Kidney epithelial cell (primary cell): ENCODE measurements at regions not wholly inside any gene's neighbourhood (a gene's known extent, or its start where the extent isn't known, plus 50 kb on each side); places are given as distances from the start of the nearest gene placed in this dataset.

ENCODE experiments used
- DNase-seq: peaks from one replicate; pipeline ENCODE4 v3.0.0-alpha.2; 2010; ENCODE audit warnings: low read depth
- H3K27me3 ChIP-seq: 2 replicates; pipeline ENCODE4 v1.6.0; 2011; ENCODE audit warnings: low read length; ENCODE audit not compliant: control insufficient read depth, insufficient read depth
- H3K36me3 ChIP-seq: 2 replicates; pipeline ENCODE4 v1.5.1; 2011; ENCODE audit warnings: low read length; ENCODE audit not compliant: control insufficient read depth, insufficient read depth
- H3K4me3 ChIP-seq: 2 replicates; pipeline ENCODE4 v1.5.1; 2011; ENCODE audit warnings: low read depth, mild to moderate bottlenecking, control low read depth, low read length
- TF ChIP-seq, protein P1 (sequence below): IDR thresholded peaks from 2 replicates; pipeline ENCODE4 v1.5.1; 2011; ENCODE audit warnings: mild to moderate bottlenecking, moderate library complexity, low read length, control low read depth, inconsistent platforms; ENCODE audit not compliant: insufficient read depth, poor library complexity, severe bottlenecking

DNA sequence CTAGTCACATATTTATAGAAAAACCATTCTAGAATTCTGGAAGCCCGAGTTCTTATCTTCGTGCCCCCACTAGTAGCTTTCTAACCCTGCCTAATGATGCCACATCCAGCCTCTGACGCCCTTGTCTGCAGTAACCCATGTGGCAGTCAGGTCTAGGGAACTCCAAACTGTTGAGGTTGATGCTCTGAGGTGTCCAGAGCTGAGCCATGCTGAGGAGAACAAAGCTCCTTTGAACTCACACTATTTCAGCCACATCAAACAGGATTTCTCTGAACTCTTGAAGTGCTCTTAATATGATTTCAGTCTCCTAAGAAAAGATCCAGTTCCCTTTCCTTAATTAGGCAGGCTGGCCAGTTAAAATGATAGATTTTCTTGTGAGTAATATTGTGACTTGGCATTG lies 150.5 kb upstream of the ST8SIA2 start:
- TF ChIP-seq, protein P1, sequence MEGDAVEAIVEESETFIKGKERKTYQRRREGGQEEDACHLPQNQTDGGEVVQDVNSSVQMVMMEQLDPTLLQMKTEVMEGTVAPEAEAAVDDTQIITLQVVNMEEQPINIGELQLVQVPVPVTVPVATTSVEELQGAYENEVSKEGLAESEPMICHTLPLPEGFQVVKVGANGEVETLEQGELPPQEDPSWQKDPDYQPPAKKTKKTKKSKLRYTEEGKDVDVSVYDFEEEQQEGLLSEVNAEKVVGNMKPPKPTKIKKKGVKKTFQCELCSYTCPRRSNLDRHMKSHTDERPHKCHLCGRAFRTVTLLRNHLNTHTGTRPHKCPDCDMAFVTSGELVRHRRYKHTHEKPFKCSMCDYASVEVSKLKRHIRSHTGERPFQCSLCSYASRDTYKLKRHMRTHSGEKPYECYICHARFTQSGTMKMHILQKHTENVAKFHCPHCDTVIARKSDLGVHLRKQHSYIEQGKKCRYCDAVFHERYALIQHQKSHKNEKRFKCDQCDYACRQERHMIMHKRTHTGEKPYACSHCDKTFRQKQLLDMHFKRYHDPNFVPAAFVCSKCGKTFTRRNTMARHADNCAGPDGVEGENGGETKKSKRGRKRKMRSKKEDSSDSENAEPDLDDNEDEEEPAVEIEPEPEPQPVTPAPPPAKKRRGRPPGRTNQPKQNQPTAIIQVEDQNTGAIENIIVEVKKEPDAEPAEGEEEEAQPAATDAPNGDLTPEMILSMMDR: no peak
- no peaks in the 10 kb centered on the region for H3K27me3 ChIP-seq
- H3K36me3 ChIP-seq: no peaks in the 10 kb centered on the region
- H3K4me3 ChIP-seq: no peak overlapping the region
- no peak for DNase-seq

GRCh38 chr15:92244703-92245102 lies 149.0 kb upstream of the ST8SIA2 start:
- TF ChIP-seq, protein P1: no peak
- no peak for DNase-seq
- Histone ChIP-seq H3K27me3 (no peaks in the 10 kb centered on the region), H3K36me3 (no peaks in the 10 kb centered on the region), H3K4me3 (no peak overlapping the region)

DNA sequence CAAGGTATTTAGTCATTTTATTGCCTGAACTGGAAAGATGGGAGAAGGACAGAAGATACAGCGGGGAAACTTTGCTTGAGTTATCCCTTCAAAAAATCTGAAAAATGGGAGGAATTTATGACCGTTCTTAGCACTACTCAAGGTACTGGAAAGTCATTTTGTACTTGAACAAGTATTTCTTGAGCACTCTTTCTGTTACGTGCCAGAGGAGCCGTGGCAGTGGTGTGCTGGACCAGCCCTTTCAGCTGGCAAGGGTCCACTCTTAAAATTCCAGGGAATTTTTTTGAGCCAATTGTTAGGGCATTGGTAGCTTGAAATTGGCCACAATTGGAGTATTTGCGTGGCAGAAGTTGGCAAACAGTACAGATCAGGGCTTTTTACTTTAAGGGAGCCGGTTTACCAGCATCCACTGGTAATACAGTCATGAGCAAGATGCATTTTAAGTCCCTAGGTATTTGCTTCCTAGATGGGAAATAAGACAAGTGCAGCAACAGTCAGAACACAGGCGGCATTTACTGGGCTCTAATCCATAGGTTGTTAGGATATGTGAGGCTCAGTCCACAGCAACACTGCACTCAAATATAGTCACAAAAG lies 145.9 kb upstream of the ST8SIA2 start:
- no peak for DNase-seq
- no peaks in the 10 kb centered on the region for H3K36me3 ChIP-seq
- TF ChIP-seq, protein P1: no peak
- H3K4me3 ChIP-seq: no peak overlapping the region
- no peaks in the 10 kb centered on the region for H3K27me3 ChIP-seq

DNA sequence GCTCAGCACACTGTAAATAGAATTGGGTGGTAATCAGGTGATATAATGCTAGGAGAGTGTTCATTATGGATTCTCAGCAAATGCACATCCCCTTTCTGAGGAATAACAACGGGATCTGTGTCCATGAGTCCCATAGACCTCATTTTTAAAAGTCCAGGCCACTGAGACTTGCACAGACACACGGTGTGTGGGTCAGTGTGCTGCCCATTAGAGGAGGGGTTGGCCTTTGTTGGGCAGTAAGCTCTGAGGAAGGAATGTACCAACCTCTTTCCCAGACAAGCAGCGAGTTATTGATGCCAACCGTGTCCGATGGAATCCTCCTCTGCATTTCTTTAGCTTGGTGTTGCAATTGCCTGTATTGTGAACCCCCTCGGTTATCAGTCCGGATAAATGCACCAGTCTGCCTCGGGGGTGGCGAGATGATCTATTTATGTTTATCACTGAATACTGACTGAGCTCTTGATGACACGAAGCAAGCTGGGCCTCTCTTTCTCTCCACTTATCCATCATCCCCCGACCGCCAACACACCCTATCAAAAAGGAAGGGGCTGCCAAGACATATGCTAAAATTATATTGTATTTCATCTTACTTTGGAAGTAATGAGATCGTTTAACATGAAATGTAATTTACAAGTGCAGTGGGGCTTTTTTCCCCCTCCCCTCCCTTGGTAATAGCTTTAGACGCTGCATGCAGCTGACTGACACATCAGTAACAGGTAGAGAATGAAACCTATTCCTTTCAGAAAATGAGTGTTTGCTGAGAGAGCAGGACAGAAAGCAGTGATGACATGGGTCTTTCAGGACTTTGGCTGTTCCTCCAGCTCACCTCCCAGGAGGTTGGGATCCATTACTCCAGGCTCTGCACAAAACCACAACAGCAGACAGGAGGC lies 126.6 kb upstream of the ST8SIA2 start:
- Histone ChIP-seq H3K36me3 (no peaks in the 10 kb centered on the region), H3K4me3 (no peak overlapping the region), H3K27me3 (no peaks in the 10 kb centered on the region)
- TF ChIP-seq, protein P1: no peak
- DNase-seq: no peak

GRCh38 chr15:92268900-92269299 lies 124.8 kb upstream of the ST8SIA2 start:
- TF ChIP-seq, protein P1: no peak
- Histone ChIP-seq H3K4me3 (no peak overlapping the region), H3K27me3 (peaks cover 2% of the 10 kb centered on the region), H3K36me3 (no peaks in the 10 kb centered on the region)
- no peak for DNase-seq
